ENCODE measurements at regions not wholly inside any gene's neighbourhood (a gene's known extent, or its start where the extent isn't known, plus 50 kb on each side); places are given as distances from the start of the nearest gene placed in this dataset.

GRCh38 chr14:101055776-101056374 lies 152.4 kb upstream of the RTL1 start:
- no peaks in the 10 kb centered on the region for H3K36me3 ChIP-seq (ENCODE audit: control insufficient read depth, insufficient read depth, low read length)
- no peak overlapping the region for H3K27ac ChIP-seq (ENCODE audit: low read depth, low read length)
- H3K4me3 ChIP-seq (ENCODE audit: low read length), result no peak overlapping the region

GRCh38 chr14:101056446-101056845 lies 152.9 kb upstream of the RTL1 start:
- Histone ChIP-seq H3K36me3 (ENCODE audit: control insufficient read depth, insufficient read depth, low read length) (no peaks in the 10 kb centered on the region), H3K27me3 (ENCODE audit: control insufficient read depth, insufficient read depth, low read length) (no peaks in the 10 kb centered on the region), H3K4me3 (ENCODE audit: low read length) (no peak overlapping the region), H3K4me1 (ENCODE audit: control insufficient read depth, insufficient read depth, low read length) (no peaks in the 10 kb centered on the region), H3K9ac (ENCODE audit: low read length) (no peak overlapping the region), H3K27ac (ENCODE audit: low read depth, low read length) (no peak overlapping the region)

More at GRCh38 chr14:101055776-101056374, 152.4 kb upstream of the RTL1 start:
- Histone ChIP-seq H3K4me1 (ENCODE audit: control insufficient read depth, insufficient read depth, low read length) (no peaks in the 10 kb centered on the region), H3K9ac (ENCODE audit: low read length) (no peak overlapping the region), H3K27me3 (ENCODE audit: control insufficient read depth, insufficient read depth, low read length) (no peaks in the 10 kb centered on the region)

GRCh38 chr14:101057394-101057793 lies 153.9 kb upstream of the RTL1 start:
- no peaks in the 10 kb centered on the region for H3K36me3 ChIP-seq (ENCODE audit: control insufficient read depth, insufficient read depth, low read length)
- no peaks in the 10 kb centered on the region for H3K27me3 ChIP-seq (ENCODE audit: control insufficient read depth, insufficient read depth, low read length)

GRCh38 chr14:101058571-101058970 lies 155.0 kb upstream of the RTL1 start:
- no peaks in the 10 kb centered on the region for H3K4me1 ChIP-seq (ENCODE audit: control insufficient read depth, insufficient read depth, low read length)
- no peaks in the 10 kb centered on the region for H3K36me3 ChIP-seq (ENCODE audit: control insufficient read depth, insufficient read depth, low read length)
- H3K9ac ChIP-seq (ENCODE audit: low read length), result no peak overlapping the region
- H3K27ac ChIP-seq (ENCODE audit: low read depth, low read length), result no peak overlapping the region
- no peak overlapping the region for H3K4me3 ChIP-seq (ENCODE audit: low read length)
- H3K27me3 ChIP-seq (ENCODE audit: control insufficient read depth, insufficient read depth, low read length), result no peaks in the 10 kb centered on the region

More at GRCh38 chr14:101057394-101057793, 153.9 kb upstream of the RTL1 start:
- Histone ChIP-seq H3K4me1 (ENCODE audit: control insufficient read depth, insufficient read depth, low read length) (no peaks in the 10 kb centered on the region), H3K9ac (ENCODE audit: low read length) (no peak overlapping the region), H3K4me3 (ENCODE audit: low read length) (no peak overlapping the region), H3K27ac (ENCODE audit: low read depth, low read length) (no peak overlapping the region)

GRCh38 chr14:101060171-101060601 lies 156.7 kb upstream of the RTL1 start:
- Histone ChIP-seq H3K9ac (ENCODE audit: low read length) (no peak overlapping the region), H3K27ac (ENCODE audit: low read depth, low read length) (no peak overlapping the region), H3K27me3 (ENCODE audit: control insufficient read depth, insufficient read depth, low read length) (no peaks in the 10 kb centered on the region), H3K4me1 (ENCODE audit: control insufficient read depth, insufficient read depth, low read length) (no peaks in the 10 kb centered on the region), H3K4me3 (ENCODE audit: low read length) (no peak overlapping the region), H3K36me3 (ENCODE audit: control insufficient read depth, insufficient read depth, low read length) (no peaks in the 10 kb centered on the region)

- no peaks in the 10 kb centered on the region for H3K36me3 ChIP-seq (ENCODE audit: control insufficient read depth, insufficient read depth, low read length)
- no peaks in the 10 kb centered on the region for H3K27me3 ChIP-seq (ENCODE audit: control insufficient read depth, insufficient read depth, low read length)
- H3K4me3 ChIP-seq (ENCODE audit: low read length), result no peak overlapping the region
- no peak overlapping the region for H3K27ac ChIP-seq (ENCODE audit: low read depth, low read length)
- no peaks in the 10 kb centered on the region for H3K4me1 ChIP-seq (ENCODE audit: control insufficient read depth, insufficient read depth, low read length)
- no peak overlapping the region for H3K9ac ChIP-seq (ENCODE audit: low read length)
Measured at GRCh38 chr14:101061411-101062064, 158.0 kb upstream of the RTL1 start.

- H3K4me3 ChIP-seq (ENCODE audit: low read length), result no peak overlapping the region
- H3K4me1 ChIP-seq (ENCODE audit: control insufficient read depth, insufficient read depth, low read length), result no peaks in the 10 kb centered on the region
- H3K27ac ChIP-seq (ENCODE audit: low read depth, low read length), result no peak overlapping the region
- no peaks in the 10 kb centered on the region for H3K36me3 ChIP-seq (ENCODE audit: control insufficient read depth, insufficient read depth, low read length)
- H3K9ac ChIP-seq (ENCODE audit: low read length), result no peak overlapping the region
- H3K27me3 ChIP-seq (ENCODE audit: control insufficient read depth, insufficient read depth, low read length), result no peaks in the 10 kb centered on the region
Measured at GRCh38 chr14:101062065-101062450, 158.5 kb upstream of the RTL1 start.

- no peak overlapping the region for H3K27ac ChIP-seq (ENCODE audit: low read depth, low read length)
- no peaks in the 10 kb centered on the region for H3K36me3 ChIP-seq (ENCODE audit: control insufficient read depth, insufficient read depth, low read length)
- no peak overlapping the region for H3K4me3 ChIP-seq (ENCODE audit: low read length)
- no peak overlapping the region for H3K9ac ChIP-seq (ENCODE audit: low read length)
- no peaks in the 10 kb centered on the region for H3K27me3 ChIP-seq (ENCODE audit: control insufficient read depth, insufficient read depth, low read length)
- H3K4me1 ChIP-seq (ENCODE audit: control insufficient read depth, insufficient read depth, low read length), result no peaks in the 10 kb centered on the region
Measured at GRCh38 chr14:101062601-101063000, 159.1 kb upstream of the RTL1 start.

GRCh38 chr14:101063121-101063520 lies 159.6 kb upstream of the RTL1 start:
- Histone ChIP-seq H3K27me3 (ENCODE audit: control insufficient read depth, insufficient read depth, low read length) (no peaks in the 10 kb centered on the region), H3K36me3 (ENCODE audit: control insufficient read depth, insufficient read depth, low read length) (no peaks in the 10 kb centered on the region), H3K27ac (ENCODE audit: low read depth, low read length) (no peak overlapping the region), H3K4me1 (ENCODE audit: control insufficient read depth, insufficient read depth, low read length) (no peaks in the 10 kb centered on the region), H3K4me3 (ENCODE audit: low read length) (no peak overlapping the region), H3K9ac (ENCODE audit: low read length) (no peak overlapping the region)

GRCh38 chr14:101064121-101064661 lies 160.7 kb upstream of the RTL1 start:
- Histone ChIP-seq H3K27ac (ENCODE audit: low read depth, low read length) (no peak overlapping the region), H3K9ac (ENCODE audit: low read length) (no peak overlapping the region), H3K36me3 (ENCODE audit: control insufficient read depth, insufficient read depth, low read length) (no peaks in the 10 kb centered on the region), H3K4me3 (ENCODE audit: low read length) (no peak overlapping the region), H3K4me1 (ENCODE audit: control insufficient read depth, insufficient read depth, low read length) (no peaks in the 10 kb centered on the region), H3K27me3 (ENCODE audit: control insufficient read depth, insufficient read depth, low read length) (no peaks in the 10 kb centered on the region)

GRCh38 chr14:101064718-101065117 lies 161.2 kb upstream of the RTL1 start:
- H3K27me3 ChIP-seq (ENCODE audit: control insufficient read depth, insufficient read depth, low read length), result no peaks in the 10 kb centered on the region
- H3K4me3 ChIP-seq (ENCODE audit: low read length), result no peak overlapping the region
- H3K9ac ChIP-seq (ENCODE audit: low read length), result no peak overlapping the region
- H3K27ac ChIP-seq (ENCODE audit: low read depth, low read length), result no peak overlapping the region
- H3K4me1 ChIP-seq (ENCODE audit: control insufficient read depth, insufficient read depth, low read length), result no peaks in the 10 kb centered on the region
- H3K36me3 ChIP-seq (ENCODE audit: control insufficient read depth, insufficient read depth, low read length), result no peaks in the 10 kb centered on the region

- no peaks in the 10 kb centered on the region for H3K4me1 ChIP-seq (ENCODE audit: control insufficient read depth, insufficient read depth, low read length)
- no peaks in the 10 kb centered on the region for H3K27me3 ChIP-seq (ENCODE audit: control insufficient read depth, insufficient read depth, low read length)
- no peak overlapping the region for H3K9ac ChIP-seq (ENCODE audit: low read length)
- no peak overlapping the region for H3K4me3 ChIP-seq (ENCODE audit: low read length)
- H3K27ac ChIP-seq (ENCODE audit: low read depth, low read length), result no peak overlapping the region
- H3K36me3 ChIP-seq (ENCODE audit: control insufficient read depth, insufficient read depth, low read length), result no peaks in the 10 kb centered on the region
Measured at GRCh38 chr14:101065246-101065645, 161.7 kb upstream of the RTL1 start.
